ENCODE measurements at regions not wholly inside any gene's neighbourhood (a gene's known extent, or its start where the extent isn't known, plus 50 kb on each side); places are given as distances from the start of the nearest gene placed in this dataset.

GRCh38 chr3:182139627-182140357 is 428.1 kb downstream of the SOX2 start:
- Histone ChIP-seq H4K20me1 (ENCODE audit: insufficient read depth, low read length) (no peaks in the 10 kb centered on the region), H3K9me3 (ENCODE audit: insufficient read depth, low read depth, low read length) (no peaks in the 10 kb centered on the region), H3K4me2 (ENCODE audit: low read length) (no peak overlapping the region), H3K27me3 (ENCODE audit: insufficient read depth, low read length) (no peaks in the 10 kb centered on the region), H2AFZ (ENCODE audit: low read depth, low read length) (no peak overlapping the region), H3K27ac (ENCODE audit: low read depth, low read length) (no peak overlapping the region), H3K4me1 (ENCODE audit: insufficient read depth, low read length) (no peaks in the 10 kb centered on the region), H3K4me3 (ENCODE audit: insufficient read depth, low read depth, low read length) (no peak overlapping the region), H3K36me3 (ENCODE audit: insufficient read depth, low read length) (no peaks in the 10 kb centered on the region), H3K79me2 (ENCODE audit: insufficient read depth, low read length) (no peaks in the 10 kb centered on the region), H3K9ac (ENCODE audit: low read length) (no peak overlapping the region)
- no peaks in the 10 kb centered on the region for H3K9me3 Mint-ChIP-seq (ENCODE audit: unreplicated experiment)
- no peak for DNase-seq (ENCODE audit: low read depth)
- no peak for FAIRE-seq
- no peak overlapping the region for H3K4me3 Mint-ChIP-seq (ENCODE audit: unreplicated experiment)
- no peak for TF ChIP-seq CTCF (IDR thresholded peaks at IDR 0.05; ENCODE audit: insufficient read depth, low read depth, low read length)
- TF ChIP-seq EZH2 (IDR thresholded peaks at IDR 0.05; ENCODE audit: insufficient read depth, low read length): no peak
- no peak overlapping the region for H3K27ac Mint-ChIP-seq (ENCODE audit: unreplicated experiment)
- H3K36me3 Mint-ChIP-seq (ENCODE audit: low read depth, unreplicated experiment): no peaks in the 10 kb centered on the region
- peaks cover 4% of the 10 kb centered on the region for H3K27me3 Mint-ChIP-seq (ENCODE audit: low read depth, unreplicated experiment)
- H3K4me1 Mint-ChIP-seq (ENCODE audit: low read depth, unreplicated experiment): peaks cover 4% of the 10 kb centered on the region

GRCh38 chr3:182142928-182143327 is 431.2 kb downstream of the SOX2 start:
- H3K9me3 ChIP-seq (ENCODE audit: insufficient read depth, low read depth, low read length): no peaks in the 10 kb centered on the region
- peaks cover 5% of the 10 kb centered on the region for H3K27me3 Mint-ChIP-seq (ENCODE audit: low read depth, unreplicated experiment)
- no peaks in the 10 kb centered on the region for H3K36me3 Mint-ChIP-seq (ENCODE audit: low read depth, unreplicated experiment)
- H3K4me1 ChIP-seq (ENCODE audit: insufficient read depth, low read length): no peaks in the 10 kb centered on the region
- TF ChIP-seq CTCF (IDR thresholded peaks at IDR 0.05; ENCODE audit: insufficient read depth, low read depth, low read length) (no peak), EZH2 (IDR thresholded peaks at IDR 0.05; ENCODE audit: insufficient read depth, low read length) (no peak)
- no peak for FAIRE-seq
- H3K27ac Mint-ChIP-seq (ENCODE audit: unreplicated experiment): no peak overlapping the region
- no peak overlapping the region for H3K9ac ChIP-seq (ENCODE audit: low read length)
- no peak overlapping the region for H2AFZ ChIP-seq (ENCODE audit: low read depth, low read length)
- no peaks in the 10 kb centered on the region for H3K4me1 Mint-ChIP-seq (ENCODE audit: low read depth, unreplicated experiment)
- no peaks in the 10 kb centered on the region for H3K36me3 ChIP-seq (ENCODE audit: insufficient read depth, low read length)
- no peaks in the 10 kb centered on the region for H3K79me2 ChIP-seq (ENCODE audit: insufficient read depth, low read length)
- H3K27ac ChIP-seq (ENCODE audit: low read depth, low read length): no peak overlapping the region
- no peak overlapping the region for H3K4me3 Mint-ChIP-seq (ENCODE audit: unreplicated experiment)
- no peak overlapping the region for H3K4me3 ChIP-seq (ENCODE audit: insufficient read depth, low read depth, low read length)
- DNase-seq (ENCODE audit: low read depth): no peak
- no peaks in the 10 kb centered on the region for H4K20me1 ChIP-seq (ENCODE audit: insufficient read depth, low read length)
- H3K27me3 ChIP-seq (ENCODE audit: insufficient read depth, low read length): no peaks in the 10 kb centered on the region
- no peak overlapping the region for H3K4me2 ChIP-seq (ENCODE audit: low read length)
- no peaks in the 10 kb centered on the region for H3K9me3 Mint-ChIP-seq (ENCODE audit: unreplicated experiment)

- no peak for TF ChIP-seq EZH2 (IDR thresholded peaks at IDR 0.05; ENCODE audit: insufficient read depth, low read length)
- no peak for TF ChIP-seq CTCF (IDR thresholded peaks at IDR 0.05; ENCODE audit: insufficient read depth, low read depth, low read length)
- H3K4me1 ChIP-seq (ENCODE audit: insufficient read depth, low read length): no peaks in the 10 kb centered on the region
- no peak overlapping the region for H3K4me3 ChIP-seq (ENCODE audit: insufficient read depth, low read depth, low read length)
- no peaks in the 10 kb centered on the region for H3K79me2 ChIP-seq (ENCODE audit: insufficient read depth, low read length)
- no peaks in the 10 kb centered on the region for H3K9me3 ChIP-seq (ENCODE audit: insufficient read depth, low read depth, low read length)
- no peak overlapping the region for H3K27ac ChIP-seq (ENCODE audit: low read depth, low read length)
- FAIRE-seq (no peak), DNase-seq (ENCODE audit: low read depth) (no peak)
- no peaks in the 10 kb centered on the region for H4K20me1 ChIP-seq (ENCODE audit: insufficient read depth, low read length)
- H3K36me3 ChIP-seq (ENCODE audit: insufficient read depth, low read length): no peaks in the 10 kb centered on the region
- no peaks in the 10 kb centered on the region for H3K36me3 Mint-ChIP-seq (ENCODE audit: low read depth, unreplicated experiment)
- no peaks in the 10 kb centered on the region for H3K9me3 Mint-ChIP-seq (ENCODE audit: unreplicated experiment)
- H3K9ac ChIP-seq (ENCODE audit: low read length): no peak overlapping the region
- peaks cover 5% of the 10 kb centered on the region for H3K27me3 Mint-ChIP-seq (ENCODE audit: low read depth, unreplicated experiment)
- no peak overlapping the region for H2AFZ ChIP-seq (ENCODE audit: low read depth, low read length)
- H3K27ac Mint-ChIP-seq (ENCODE audit: unreplicated experiment): no peak overlapping the region
- H3K4me3 Mint-ChIP-seq (ENCODE audit: unreplicated experiment): no peak overlapping the region
- no peaks in the 10 kb centered on the region for H3K27me3 ChIP-seq (ENCODE audit: insufficient read depth, low read length)
- no peak overlapping the region for H3K4me2 ChIP-seq (ENCODE audit: low read length)
- H3K4me1 Mint-ChIP-seq (ENCODE audit: low read depth, unreplicated experiment): no peaks in the 10 kb centered on the region
Observed at GRCh38 chr3:182143903-182144302, 432.2 kb downstream of the SOX2 start.

Data from astrocyte (in vitro differentiated cells and primary cell).